Naive thymus-derived CD8-positive, alpha-beta T cell (primary cell): ENCODE measurements at regions not wholly inside any gene's neighbourhood (a gene's known extent, or its start where the extent isn't known, plus 50 kb on each side); places are given as distances from the start of the nearest gene placed in this dataset.

ENCODE experiments used
- ATAC-seq, 2 donors: fragments of 150-1000 bp; cut with Tn5 transposase in 1 of 2; sonication (Bioruptor Pico), chemical (Tn5 transposase) in 1 of 2; 1 replicate in 1 of 2; 2 replicates in 1 of 2; pipeline ENCODE4 v1.10.0; 2021; ENCODE audit warnings: mild to moderate bottlenecking in 2 of 2, moderate library complexity in 2 of 2
- POLR2A ChIA-PET: fragments of 350-600 bp; sonication (Branson Sonifier 250); formaldehyde crosslinking; loops from one replicate; lab custom pipeline; 2021; ENCODE audit warnings: antibody characterized with exemption; lab: Charles Lee
- DNase-seq, 10 donors: peaks; one replicate each; pipeline versions ENCODE4 v3.0.0 to v3.0.0-alpha.2; 2020 to 2022
- H3K27ac Mint-ChIP-seq, 10 donors: one replicate each; pipeline ENCODE4 v1.8.0; 2020 to 2022; ENCODE audit warnings: mild to moderate bottlenecking in 10 of 10, mixed read lengths in 10 of 10, moderate library complexity in 4 of 10, inconsistent platforms in 1 of 10
- H3K27me3 Mint-ChIP-seq, 5 donors: one replicate each; pipeline ENCODE4 v1.8.0; 2021 to 2022; ENCODE audit warnings: mixed read lengths in 5 of 5
- H3K36me3 Mint-ChIP-seq, 3 donors: one replicate each; pipeline ENCODE4 v1.8.0; 2020 to 2022; ENCODE audit warnings: mixed read lengths in 3 of 3, mild to moderate bottlenecking in 2 of 3, inconsistent platforms in 1 of 3
- H3K4me1 Mint-ChIP-seq, 4 donors: one replicate each; pipeline ENCODE4 v1.8.0; 2021 to 2022; ENCODE audit warnings: mixed read lengths in 4 of 4
- H3K4me3 Mint-ChIP-seq, 10 donors: one replicate each; pipeline ENCODE4 v1.8.0; 2020 to 2022; ENCODE audit warnings: mild to moderate bottlenecking in 10 of 10, mixed read lengths in 10 of 10, moderate library complexity in 6 of 10, inconsistent platforms in 1 of 10
- H3K9me3 Mint-ChIP-seq, 9 donors: one replicate each; pipeline ENCODE4 v1.8.0; 2020 to 2022; ENCODE audit warnings: mixed read lengths in 9 of 9, mild to moderate bottlenecking in 3 of 9, inconsistent platforms in 1 of 9, moderate library complexity in 1 of 9

DNA sequence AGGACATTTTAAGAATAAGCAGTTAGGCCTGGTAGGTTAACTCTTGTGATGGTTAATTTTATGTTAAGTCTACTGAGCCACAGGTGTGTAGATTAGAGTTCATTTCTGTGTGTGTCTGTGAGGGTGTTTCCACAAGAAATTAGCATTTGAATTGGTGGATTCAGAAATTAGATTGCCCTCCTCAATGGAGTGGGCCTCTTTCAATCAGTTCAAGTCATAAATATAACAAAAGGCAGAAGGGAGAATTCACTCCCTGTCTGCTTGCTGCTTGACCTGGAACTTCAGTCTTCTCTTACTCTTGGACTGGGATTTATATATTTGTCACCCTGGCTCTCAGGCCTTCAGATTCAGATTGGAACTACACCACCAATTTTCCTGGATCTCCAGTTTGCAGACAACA, 55.3 kb upstream of the POM121L12 start:
- H3K4me1 Mint-ChIP-seq = no peaks in the 10 kb centered on the region
- no peaks in the 10 kb centered on the region for H3K27me3 Mint-ChIP-seq
- H3K9me3 Mint-ChIP-seq = peaks cover 9 to 44% (median 17%) of the 10 kb centered on the region in 9 donors
- no peak overlapping the region for H3K27ac Mint-ChIP-seq
- H3K4me3 Mint-ChIP-seq = no peak overlapping the region
- no peak for DNase-seq
- POLR2A ChIA-PET = no interaction called here
- no peak for ATAC-seq
- peaks cover 0 to 6% (median 0%) of the 10 kb centered on the region in 3 donors for H3K36me3 Mint-ChIP-seq

DNA sequence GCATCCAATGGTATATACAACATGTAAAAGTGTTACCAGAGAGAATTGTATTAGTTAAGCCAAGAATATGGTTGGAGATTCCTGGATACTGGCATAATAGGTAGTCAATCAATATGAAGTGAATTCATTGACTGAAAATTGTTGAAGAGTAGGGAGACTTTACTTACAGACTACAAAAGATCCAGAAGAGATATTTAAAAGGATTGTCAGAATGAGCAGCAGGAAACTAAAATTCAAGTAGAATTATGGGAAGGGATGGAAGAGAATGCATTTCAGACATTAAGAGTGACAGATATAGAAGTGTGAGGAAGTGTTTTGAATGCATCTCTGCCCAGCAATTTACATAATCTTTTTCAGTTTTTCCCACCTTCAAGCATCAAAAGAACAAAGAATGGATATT, 62.3 kb upstream of the POM121L12 start:
- POLR2A ChIA-PET = no interaction called here
- Mint-ChIP-seq H3K9me3 (peaks cover 0 to 23% (median 9%) of the 10 kb centered on the region in 9 donors), H3K4me1 (no peaks in the 10 kb centered on the region), H3K27ac (no peak overlapping the region), H3K36me3 (no peaks in the 10 kb centered on the region), H3K27me3 (no peaks in the 10 kb centered on the region), H3K4me3 (no peak overlapping the region)
- DNase-seq (no peak), ATAC-seq (no peak)

DNA sequence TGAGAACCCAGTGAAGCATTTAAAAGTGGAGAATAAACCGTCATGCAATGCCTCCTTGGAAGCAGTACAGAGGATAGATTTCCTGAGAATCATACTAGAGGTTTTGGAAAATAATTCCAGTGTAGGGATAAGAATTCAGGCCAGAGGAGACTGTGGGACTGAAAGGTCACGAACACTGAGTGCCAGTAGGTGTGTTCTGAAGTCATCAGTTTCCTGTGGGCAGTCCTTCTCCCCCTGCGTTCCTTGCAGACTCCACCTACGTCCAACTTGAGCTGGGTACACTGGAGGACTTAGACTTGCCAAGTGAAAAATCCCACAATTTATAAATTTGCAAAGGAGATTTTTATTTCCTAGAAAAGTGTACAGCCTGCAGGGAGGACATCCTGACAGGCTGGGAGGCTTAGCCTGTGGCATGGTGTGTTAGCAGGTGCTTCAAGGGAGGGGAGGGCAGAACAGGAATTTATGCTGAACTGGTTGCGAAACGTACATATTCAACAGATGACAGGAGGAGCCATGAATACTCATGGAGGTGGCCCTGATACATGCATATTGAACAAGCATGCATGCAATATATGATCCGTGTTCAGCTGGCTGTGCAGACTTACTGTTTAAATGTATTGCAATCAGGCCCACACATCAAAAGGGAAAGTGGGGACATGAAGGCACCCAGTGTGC, 72.9 kb upstream of the POM121L12 start:
- DNase-seq = no peak
- Mint-ChIP-seq H3K36me3 (peaks cover 0 to 5% (median 0%) of the 10 kb centered on the region in 3 donors), H3K27me3 (no peaks in the 10 kb centered on the region), H3K9me3 (peaks cover 0 to 35% (median 17%) of the 10 kb centered on the region in 9 donors), H3K27ac (peak overlapping the region in 1 of 10 donors; percentile 7), H3K4me1 (no peaks in the 10 kb centered on the region), H3K4me3 (no peak overlapping the region)
- ATAC-seq = no peak
- POLR2A ChIA-PET = no interaction called here

DNA sequence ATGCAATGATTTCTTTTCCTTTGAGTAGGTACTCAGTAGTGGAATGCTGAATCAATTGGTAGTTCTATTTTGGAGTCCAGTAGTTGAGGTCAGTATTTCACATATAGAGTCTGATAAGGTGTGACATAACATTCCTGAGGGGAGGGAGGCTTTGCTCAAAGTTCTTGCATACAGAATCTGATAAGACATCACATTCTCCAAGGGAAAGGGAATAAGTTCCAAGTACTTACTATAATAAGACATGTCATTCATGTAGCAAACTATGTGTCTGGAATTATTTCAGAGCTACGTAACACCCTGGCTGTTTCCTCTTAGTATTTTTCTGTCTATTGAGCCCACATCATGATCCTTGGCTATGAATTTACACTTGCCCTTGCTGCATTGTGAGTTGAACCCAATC, 74.3 kb upstream of the POM121L12 start:
- ATAC-seq = no peak
- H3K27ac Mint-ChIP-seq = no peak overlapping the region
- no peak for DNase-seq
- H3K4me1 Mint-ChIP-seq = no peaks in the 10 kb centered on the region
- H3K4me3 Mint-ChIP-seq = no peak overlapping the region
- peaks cover 4 to 40% (median 13%) of the 10 kb centered on the region in 9 donors for H3K9me3 Mint-ChIP-seq
- no peaks in the 10 kb centered on the region for H3K27me3 Mint-ChIP-seq
- peaks cover 0 to 5% (median 0%) of the 10 kb centered on the region in 3 donors for H3K36me3 Mint-ChIP-seq
- POLR2A ChIA-PET = no interaction called here

DNA sequence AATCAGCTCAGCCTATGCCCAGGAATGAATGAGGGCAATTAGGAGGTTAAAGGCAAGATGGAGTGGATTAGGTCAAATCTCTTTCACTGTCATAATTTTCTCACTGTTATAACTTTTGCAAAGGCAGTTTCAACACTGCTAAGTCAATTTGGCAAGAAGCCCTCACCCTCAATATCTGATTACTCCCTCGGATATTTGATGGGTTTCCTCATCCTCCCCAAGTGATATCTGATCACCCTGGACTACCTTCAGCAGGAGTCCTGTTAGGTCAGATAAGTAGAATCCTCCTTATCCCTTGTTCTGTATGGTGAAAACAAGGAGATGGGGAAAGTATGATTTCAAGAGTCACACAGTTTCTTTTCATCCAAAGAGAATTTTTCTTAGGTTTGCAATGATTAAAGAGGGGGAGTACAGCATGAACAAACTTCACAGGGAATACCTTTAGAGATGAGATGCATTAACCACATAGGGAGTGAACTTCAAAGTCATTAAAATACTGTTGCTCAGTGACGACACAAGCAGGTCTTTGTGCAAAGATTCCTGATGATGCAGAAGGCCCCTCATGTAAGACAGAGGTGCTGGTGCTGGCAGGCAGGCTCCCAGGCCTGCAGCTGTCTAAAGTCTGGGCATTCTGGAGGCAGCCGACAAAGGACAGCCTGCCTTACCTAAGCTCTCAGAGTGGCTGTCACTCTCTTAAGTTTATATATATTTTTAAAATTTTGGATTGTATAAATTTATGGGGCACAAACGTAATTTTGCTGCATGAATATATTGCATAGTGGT, 75.4 kb upstream of the POM121L12 start:
- H3K27ac Mint-ChIP-seq = no peak overlapping the region
- no peak overlapping the region for H3K4me3 Mint-ChIP-seq
- H3K36me3 Mint-ChIP-seq = peaks cover 0 to 5% (median 0%) of the 10 kb centered on the region in 3 donors
- no peaks in the 10 kb centered on the region for H3K27me3 Mint-ChIP-seq
- H3K9me3 Mint-ChIP-seq = peaks cover 2 to 34% (median 12%) of the 10 kb centered on the region in 9 donors
- DNase-seq (no peak), ATAC-seq (no peak)
- POLR2A ChIA-PET = no interaction called here
- H3K4me1 Mint-ChIP-seq = no peaks in the 10 kb centered on the region

DNA sequence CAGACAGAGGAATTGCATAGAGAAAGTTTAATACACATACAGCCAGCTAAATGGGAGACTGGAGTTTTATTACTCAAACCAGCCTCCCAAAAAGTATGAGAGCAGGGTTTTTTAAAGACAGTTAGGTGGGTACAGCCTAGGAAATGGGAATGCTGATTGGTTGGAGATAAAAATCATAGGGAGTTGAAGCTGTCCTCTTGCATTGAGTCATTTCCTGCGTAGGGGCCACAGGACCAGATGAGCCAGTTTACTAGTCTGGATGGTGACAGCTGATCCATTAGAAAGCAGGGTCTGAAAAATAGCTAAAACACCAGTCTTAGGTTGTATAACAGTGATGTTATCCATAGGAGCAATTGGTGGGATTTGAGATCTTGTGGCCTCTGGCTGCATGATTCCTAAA, 76.1 kb upstream of the POM121L12 start:
- POLR2A ChIA-PET = no interaction called here
- DNase-seq = no peak
- Mint-ChIP-seq H3K27ac (no peak overlapping the region), H3K9me3 (peaks cover 0 to 41% (median 15%) of the 10 kb centered on the region in 9 donors), H3K4me1 (no peaks in the 10 kb centered on the region), H3K4me3 (no peak overlapping the region), H3K36me3 (peaks cover 0 to 5% (median 0%) of the 10 kb centered on the region in 3 donors), H3K27me3 (no peaks in the 10 kb centered on the region)
- no peak for ATAC-seq

DNA sequence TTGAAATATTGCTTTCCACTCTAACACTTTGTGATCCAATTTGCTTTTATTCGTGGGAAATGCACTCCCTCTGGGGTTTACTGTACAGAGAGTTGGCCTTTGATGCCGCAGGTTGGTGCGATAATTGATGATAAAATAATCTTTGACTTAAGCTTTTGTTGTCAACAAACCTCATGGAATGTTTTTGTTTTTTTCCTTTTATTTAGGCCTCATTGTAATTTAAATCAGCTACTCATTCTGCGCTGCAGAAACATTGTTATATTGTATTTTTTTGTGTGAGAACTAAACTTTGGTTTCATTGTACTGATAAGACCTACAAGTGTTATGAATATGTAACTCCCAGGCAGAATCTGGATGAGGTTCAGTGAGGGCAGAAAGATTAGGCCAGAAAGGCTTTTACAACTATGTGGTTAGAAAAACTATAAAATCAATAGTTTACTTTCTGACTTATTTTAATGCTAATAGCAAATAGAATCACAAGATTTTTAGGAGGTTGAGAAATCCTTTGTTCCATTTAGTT, 76.8 kb upstream of the POM121L12 start:
- peaks cover 0 to 2% (median 0%) of the 10 kb centered on the region in 3 donors for H3K36me3 Mint-ChIP-seq

DNA sequence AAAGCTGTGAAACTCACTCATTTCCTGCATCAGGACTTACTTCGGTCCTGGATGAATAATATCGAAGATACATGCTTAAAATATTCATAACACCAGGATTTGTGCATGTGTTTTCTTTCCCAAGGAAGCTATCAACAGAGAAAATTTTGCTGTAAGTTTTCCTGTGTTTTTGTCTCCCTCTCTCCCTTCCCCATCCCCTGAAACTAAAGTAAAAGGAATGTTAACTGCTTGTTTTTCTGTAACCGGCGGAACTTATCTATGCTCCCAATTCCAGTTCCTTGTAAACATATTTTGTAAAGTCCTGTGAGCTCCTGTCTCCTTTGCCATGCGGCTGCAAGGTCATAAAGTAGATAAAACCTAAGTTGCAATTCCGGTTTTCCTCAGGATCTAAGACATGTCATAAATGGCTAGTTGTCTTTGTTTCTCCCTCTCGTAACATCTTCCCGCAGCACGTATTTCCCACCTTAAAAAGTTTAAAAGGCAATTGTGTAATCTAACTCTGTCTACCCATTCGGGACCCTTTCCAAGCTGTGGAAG, 79.0 kb upstream of the POM121L12 start:
- ATAC-seq (no peak), DNase-seq (no peak)
- Mint-ChIP-seq H3K27ac (no peak overlapping the region), H3K36me3 (no peaks in the 10 kb centered on the region), H3K4me3 (no peak overlapping the region), H3K27me3 (no peaks in the 10 kb centered on the region), H3K4me1 (no peaks in the 10 kb centered on the region), H3K9me3 (peaks cover 0 to 32% (median 10%) of the 10 kb centered on the region in 9 donors)
- POLR2A ChIA-PET = no interaction called here

More for the DNA sequence above, 76.8 kb upstream of the POM121L12 start:
- Mint-ChIP-seq H3K27ac (no peak overlapping the region), H3K9me3 (peaks cover 0 to 35% (median 12%) of the 10 kb centered on the region in 9 donors), H3K4me1 (no peaks in the 10 kb centered on the region), H3K27me3 (no peaks in the 10 kb centered on the region), H3K4me3 (no peak overlapping the region)
- DNase-seq (no peak), ATAC-seq (no peak)
- POLR2A ChIA-PET = no interaction called here

DNA sequence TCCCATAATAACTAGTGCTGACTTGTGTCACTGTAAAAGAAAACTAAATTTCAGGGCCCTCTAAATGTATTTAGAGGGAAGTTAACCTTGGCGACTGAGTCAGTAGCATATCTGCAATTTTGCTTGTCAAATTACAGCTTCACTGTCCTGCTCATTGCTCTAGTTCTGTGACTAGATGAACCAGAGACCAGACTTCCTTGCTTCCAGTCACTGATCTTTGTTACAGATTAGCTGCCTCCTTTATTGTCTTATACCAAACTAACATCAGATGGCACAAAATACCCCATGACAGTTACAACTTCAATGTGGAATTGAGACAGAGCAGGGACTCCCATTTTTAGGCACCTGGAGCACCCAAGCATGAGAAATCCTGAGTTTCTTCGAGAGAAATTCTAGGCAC, 79.9 kb upstream of the POM121L12 start:
- POLR2A ChIA-PET = no interaction called here
- Mint-ChIP-seq H3K27ac (no peak overlapping the region), H3K36me3 (no peaks in the 10 kb centered on the region), H3K4me3 (no peak overlapping the region), H3K9me3 (peaks cover 0 to 32% (median 10%) of the 10 kb centered on the region in 9 donors), H3K4me1 (no peaks in the 10 kb centered on the region), H3K27me3 (no peaks in the 10 kb centered on the region)
- no peak for ATAC-seq
- no peak for DNase-seq

DNA sequence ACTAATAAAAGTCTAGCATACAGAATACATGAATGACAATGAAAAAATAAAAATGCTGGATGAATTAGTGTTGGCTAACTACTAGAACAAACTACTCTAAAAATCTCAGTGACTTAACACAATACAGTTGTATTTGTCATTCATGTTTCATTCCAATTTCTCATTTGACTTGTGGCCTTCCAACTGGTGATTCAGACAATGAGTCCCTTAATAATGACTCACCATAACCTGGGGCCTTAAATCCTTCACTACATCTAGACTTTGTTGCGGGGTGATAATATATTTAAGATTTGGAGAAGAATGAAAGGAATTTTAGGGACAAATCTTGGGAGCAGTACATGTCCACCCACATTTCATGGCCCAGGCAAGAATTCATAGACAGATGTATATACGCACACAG, 90.5 kb upstream of the POM121L12 start:
- Mint-ChIP-seq H3K9me3 (peaks cover 3 to 26% (median 14%) of the 10 kb centered on the region in 9 donors), H3K27me3 (no peaks in the 10 kb centered on the region), H3K4me3 (no peak overlapping the region), H3K27ac (no peak overlapping the region), H3K4me1 (no peaks in the 10 kb centered on the region), H3K36me3 (no peaks in the 10 kb centered on the region)
- ATAC-seq (no peak), DNase-seq (no peak)
- POLR2A ChIA-PET = no interaction called here

DNA sequence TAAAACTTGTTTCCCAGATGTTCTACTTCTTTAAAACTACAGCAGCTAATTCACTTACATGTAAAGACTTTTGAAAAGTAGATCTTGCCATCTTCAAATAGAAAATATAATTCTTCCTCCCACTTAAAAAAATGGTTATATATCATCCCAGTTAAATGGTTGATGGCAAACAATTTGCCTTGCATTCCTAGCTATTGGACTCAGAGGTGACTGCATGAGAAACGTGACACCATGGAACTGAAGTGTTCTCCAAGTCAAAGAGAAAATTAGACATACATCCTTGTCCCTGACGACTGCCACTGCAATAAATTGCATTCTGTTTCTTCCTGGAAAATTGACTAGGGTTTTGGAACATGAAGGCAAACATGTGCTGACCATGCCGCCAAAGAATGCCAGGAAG, 95.0 kb upstream of the POM121L12 start:
- POLR2A ChIA-PET = no interaction called here
- DNase-seq (no peak), ATAC-seq (no peak)
- Mint-ChIP-seq H3K36me3 (no peaks in the 10 kb centered on the region), H3K9me3 (peaks cover 0 to 27% (median 10%) of the 10 kb centered on the region in 9 donors), H3K27me3 (no peaks in the 10 kb centered on the region), H3K27ac (no peak overlapping the region), H3K4me1 (no peaks in the 10 kb centered on the region), H3K4me3 (no peak overlapping the region)

DNA sequence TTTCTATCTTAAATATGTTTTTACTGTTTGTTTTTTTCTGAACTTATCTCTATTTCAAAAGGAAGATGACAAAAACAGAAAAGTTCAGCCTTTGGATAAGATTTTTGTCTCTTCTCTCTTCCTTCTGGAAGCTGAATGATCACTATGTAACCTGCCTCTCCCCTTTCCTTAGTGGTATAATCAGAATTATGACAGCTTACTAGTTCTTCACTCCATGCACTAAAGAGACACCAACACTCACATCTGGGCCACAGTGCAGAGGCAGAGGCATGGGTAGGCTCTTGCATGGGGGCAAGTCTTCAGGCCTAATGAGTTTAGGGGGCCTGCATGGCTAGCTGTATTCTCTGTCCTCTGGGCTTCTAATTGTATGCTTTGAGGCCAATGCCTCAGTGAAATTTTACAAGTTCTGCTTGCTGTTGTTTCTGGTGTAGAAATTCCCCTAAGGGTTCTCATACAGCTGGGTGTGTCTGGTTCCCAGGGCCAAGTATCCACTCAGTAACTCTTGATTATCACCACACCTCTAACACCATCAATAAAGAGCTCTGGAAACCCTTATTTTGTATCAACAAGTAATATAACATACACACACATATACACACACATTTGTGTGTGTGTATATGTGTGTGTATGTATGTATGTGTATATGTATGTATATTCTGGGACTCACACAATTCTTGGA, 96.8 kb upstream of the POM121L12 start:
- DNase-seq (no peak), ATAC-seq (no peak)
- Mint-ChIP-seq H3K4me1 (no peaks in the 10 kb centered on the region), H3K27ac (no peak overlapping the region), H3K9me3 (peaks cover 3 to 32% (median 17%) of the 10 kb centered on the region in 9 donors), H3K36me3 (no peaks in the 10 kb centered on the region), H3K4me3 (no peak overlapping the region), H3K27me3 (no peaks in the 10 kb centered on the region)
- POLR2A ChIA-PET = no interaction called here
